Ishikawa (cell line): ENCODE measurements at regions not wholly inside any gene's neighbourhood (a gene's known extent, or its start where the extent isn't known, plus 50 kb on each side); places are given as distances from the start of the nearest gene placed in this dataset.

Experiments
- CEBPB ChIP-seq: IDR thresholded peaks from 2 replicates; pipeline ENCODE4 v1.6.1; 2012
- CREB1 ChIP-seq: IDR thresholded peaks from 2 replicates; pipeline ENCODE4 v1.6.1; 2012; ENCODE audit warnings: low read depth
- EGR1 ChIP-seq: IDR thresholded peaks from 2 replicates; pipeline ENCODE4 v1.6.1; 2012
- EP300 ChIP-seq: IDR thresholded peaks from 2 replicates; pipeline ENCODE4 v1.6.1; 2012; ENCODE audit warnings: borderline replicate concordance
- FOXM1 ChIP-seq: IDR thresholded peaks from 2 replicates; pipeline ENCODE4 v1.6.1; 2012; ENCODE audit warnings: low read depth, borderline replicate concordance
- MAX ChIP-seq: IDR thresholded peaks from 2 replicates; pipeline ENCODE4 v1.6.1; 2012
- NFIC ChIP-seq: IDR thresholded peaks from 2 replicates; pipeline ENCODE4 v1.6.1; 2012
- RAD21 ChIP-seq: IDR thresholded peaks from 2 replicates; pipeline ENCODE4 v1.6.1; 2012; ENCODE audit warnings: low read depth
- REST ChIP-seq: IDR thresholded peaks from 2 replicates; pipeline ENCODE4 v1.6.1; 2012; ENCODE audit warnings: low read depth, mild to moderate bottlenecking
- TAF1 ChIP-seq: IDR thresholded peaks from 2 replicates; pipeline ENCODE4 v1.6.1; 2012; ENCODE audit warnings: low read depth, mild to moderate bottlenecking
- TCF12 ChIP-seq: IDR thresholded peaks from 2 replicates; pipeline ENCODE4 v1.6.1; 2012; ENCODE audit warnings: low read depth
- TEAD4 ChIP-seq: IDR thresholded peaks from 2 replicates; pipeline ENCODE4 v1.6.1; 2012
- USF1 ChIP-seq: IDR thresholded peaks from 2 replicates; pipeline ENCODE4 v1.6.1; 2012
- YY1 ChIP-seq: IDR thresholded peaks from 2 replicates; pipeline ENCODE4 v1.6.1; 2012; ENCODE audit warnings: low read depth
- ZBTB7A ChIP-seq: IDR thresholded peaks from 2 replicates; pipeline ENCODE4 v1.6.1; 2012; ENCODE audit warnings: low read depth

- TF ChIP-seq USF1 (no peak), MAX (no peak), EP300 (no peak)
Measured at GRCh38 chr18:41170346-41170745, 784.7 kb upstream of the PIK3C3 start.

- TF ChIP-seq TAF1 (no peak), REST (no peak), MAX (no peak), ZBTB7A (no peak), TEAD4 (no peak), FOXM1 (no peak), EGR1 (no peak), YY1 (no peak), EP300 (no peak), USF1 (no peak), CREB1 (no peak), RAD21 (no peak), NFIC (no peak), TCF12 (no peak), CEBPB (no peak)
Measured at GRCh38 chr18:41165625-41166024, 789.4 kb upstream of the PIK3C3 start.

- TF ChIP-seq EP300, result no peak
- no peak for TF ChIP-seq CREB1
- no peak for TF ChIP-seq YY1
- no peak for TF ChIP-seq USF1
- no peak for TF ChIP-seq ZBTB7A
- TF ChIP-seq EGR1, result no peak
- TF ChIP-seq TEAD4, result no peak
- TF ChIP-seq NFIC, result no peak
- TF ChIP-seq TCF12, result no peak
Measured at GRCh38 chr18:41162781-41163180, 792.3 kb upstream of the PIK3C3 start.

GRCh38 chr18:41162191-41162590 is 792.8 kb upstream of the PIK3C3 start:
- TF ChIP-seq EGR1 (no peak), TCF12 (no peak), YY1 (no peak), EP300 (no peak), TEAD4 (no peak), CREB1 (no peak), ZBTB7A (no peak), FOXM1 (no peak), MAX (no peak), NFIC (no peak), USF1 (no peak), REST (no peak), CEBPB (no peak), RAD21 (no peak), TAF1 (no peak)

GRCh38 chr18:41155910-41156851 is 798.9 kb upstream of the PIK3C3 start:
- no peak for TF ChIP-seq MAX
- TF ChIP-seq TEAD4, result no peak
- TF ChIP-seq YY1, result no peak
- no peak for TF ChIP-seq USF1
- TF ChIP-seq ZBTB7A, result no peak
- TF ChIP-seq TCF12, result no peak
- TF ChIP-seq FOXM1, result no peak
- no peak for TF ChIP-seq REST
- no peak for TF ChIP-seq EGR1
- no peak for TF ChIP-seq TAF1
- no peak for TF ChIP-seq EP300
- no peak for TF ChIP-seq CREB1
- no peak for TF ChIP-seq RAD21
